Glomerular visceral epithelial cell (primary cell): ENCODE measurements at regions not wholly inside any gene's neighbourhood (a gene's known extent, or its start where the extent isn't known, plus 50 kb on each side); places are given as distances from the start of the nearest gene placed in this dataset.
"Not testable (repeated sequence)": the region's sequence is repeated elsewhere in the genome, so short reads cannot be mapped to it uniquely, and the experiment has no call there.

Experiments
- DNase-seq: peaks from one replicate; pipeline ENCODE4 v3.0.0-alpha.2; 2016; ENCODE audit errors: extremely low spot score

- no peak for DNase-seq
Observed at GRCh38 chr10:22158426-22158825, 59.4 kb downstream of the EBLN1 start.

- no peak for DNase-seq
Observed at GRCh38 chr10:22156750-22157149, 61.1 kb downstream of the EBLN1 start.

DNA sequence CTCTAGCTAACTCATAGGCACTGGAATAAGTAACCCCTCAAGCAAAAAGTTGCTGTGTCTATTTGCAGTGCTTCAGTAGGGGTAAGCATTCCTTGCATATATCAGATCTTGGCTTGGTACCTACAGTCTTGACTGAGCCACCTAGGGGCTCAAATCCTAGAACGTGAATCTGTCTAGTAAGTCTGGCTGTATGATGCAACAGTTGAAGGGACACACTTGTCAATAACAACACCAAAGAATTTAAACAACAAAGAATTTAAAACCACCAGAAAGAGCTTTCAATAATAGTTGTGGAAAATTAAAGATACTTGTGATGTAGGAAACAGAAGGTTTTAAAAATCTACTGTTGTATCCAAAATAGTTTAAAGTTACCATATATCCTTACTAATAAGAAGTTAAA lies 65.4 kb downstream of the EBLN1 start:
- no peak for DNase-seq

GRCh38 chr10:22150842-22151241 lies 67.0 kb downstream of the EBLN1 start:
- DNase-seq, result no peak

GRCh38 chr10:22148961-22149360 lies 68.9 kb downstream of the EBLN1 start:
- DNase-seq, result no peak

DNA sequence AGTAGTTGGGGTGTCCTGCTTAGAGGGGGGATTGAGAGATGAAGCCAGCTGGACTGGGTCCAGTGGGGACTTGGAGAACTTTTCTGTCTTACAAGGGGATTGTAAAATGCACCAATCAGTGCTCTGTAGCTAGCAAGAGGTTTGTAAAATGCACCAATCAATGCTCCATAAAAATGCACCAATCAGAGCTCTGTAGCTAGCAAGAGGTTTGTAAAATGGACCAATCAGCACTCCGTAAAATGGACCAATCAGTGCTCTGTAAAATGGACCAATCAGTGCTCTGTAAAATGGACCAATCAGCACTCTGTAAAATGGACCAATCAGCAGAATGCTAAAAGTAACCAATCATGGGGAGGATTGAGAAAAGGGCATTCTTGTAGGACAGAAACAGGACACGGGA lies 71.9 kb downstream of the EBLN1 start:
- not testable (repeated sequence) for DNase-seq

GRCh38 chr10:22137542-22137941 lies 80.3 kb downstream of the EBLN1 start:
- no peak for DNase-seq

- DNase-seq, result no peak
Observed at GRCh38 chr10:22135591-22135990, 82.2 kb downstream of the EBLN1 start.

DNA sequence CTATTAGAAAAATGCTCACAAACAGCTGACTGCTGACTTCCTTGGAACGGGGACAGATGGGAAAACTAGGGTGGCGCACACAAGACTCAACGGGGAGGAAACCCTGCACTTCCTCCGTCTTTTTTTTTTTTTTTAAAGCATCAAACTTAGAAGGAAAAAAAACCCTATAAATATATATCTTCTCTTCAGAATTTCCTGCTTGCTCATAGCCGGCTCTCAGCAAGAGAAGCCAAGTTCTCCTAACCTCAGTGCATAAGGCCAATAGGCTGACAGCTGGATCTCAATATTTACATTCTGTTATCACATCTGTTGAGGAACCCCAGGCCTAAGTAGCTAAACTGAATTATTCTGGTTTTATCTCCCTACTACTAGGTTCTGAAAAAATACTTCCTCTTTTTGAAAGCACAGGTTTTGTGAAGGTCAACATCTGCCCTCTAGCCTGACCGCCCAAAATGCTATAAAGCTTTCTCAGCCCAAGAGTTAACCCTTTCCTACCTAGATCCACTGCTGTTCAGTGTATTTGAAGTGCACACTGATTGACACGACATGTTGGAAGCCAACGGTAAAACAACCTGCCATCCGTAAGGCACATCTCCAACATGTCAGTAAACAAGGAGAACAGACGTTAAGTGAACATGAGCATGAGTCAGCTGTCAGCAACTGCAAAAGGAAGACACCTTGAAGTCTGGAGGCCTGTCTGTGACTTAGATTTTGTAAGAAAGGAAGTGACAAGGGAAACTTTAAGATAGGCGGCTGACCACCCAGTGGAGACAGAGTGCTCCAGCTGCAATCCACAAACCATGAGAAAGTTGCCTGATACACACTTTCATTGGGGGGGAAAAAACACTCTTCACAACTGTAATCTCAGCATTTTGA lies 83.8 kb downstream of the EBLN1 start:
- no peak for DNase-seq

DNA sequence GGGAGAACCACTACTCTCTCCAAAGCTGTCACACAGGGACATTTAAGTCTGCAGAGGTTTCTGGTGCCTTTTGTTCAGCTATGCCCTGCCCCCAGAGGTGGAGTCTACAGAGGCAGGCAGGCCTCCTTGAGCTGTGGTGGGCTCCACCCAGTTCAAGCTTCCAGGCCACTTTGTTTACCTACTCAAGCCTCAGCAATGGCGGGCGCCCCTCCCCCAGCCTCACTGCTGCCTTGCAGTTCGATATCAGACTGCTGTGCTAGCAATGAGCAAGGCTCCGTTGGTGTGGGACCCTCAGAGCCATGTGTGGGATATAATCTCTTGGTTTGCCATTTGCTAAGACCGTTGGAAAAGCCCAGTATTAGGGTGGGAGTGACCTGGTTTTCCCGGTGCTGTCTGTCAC lies 87.0 kb downstream of the EBLN1 start:
- not testable (repeated sequence) for DNase-seq

- DNase-seq, result not testable (repeated sequence)
Observed at GRCh38 chr10:22129612-22130011, 88.2 kb downstream of the EBLN1 start.

- not testable (repeated sequence) for DNase-seq
Observed at GRCh38 chr10:22121181-22121580, 96.6 kb downstream of the EBLN1 start.

DNA sequence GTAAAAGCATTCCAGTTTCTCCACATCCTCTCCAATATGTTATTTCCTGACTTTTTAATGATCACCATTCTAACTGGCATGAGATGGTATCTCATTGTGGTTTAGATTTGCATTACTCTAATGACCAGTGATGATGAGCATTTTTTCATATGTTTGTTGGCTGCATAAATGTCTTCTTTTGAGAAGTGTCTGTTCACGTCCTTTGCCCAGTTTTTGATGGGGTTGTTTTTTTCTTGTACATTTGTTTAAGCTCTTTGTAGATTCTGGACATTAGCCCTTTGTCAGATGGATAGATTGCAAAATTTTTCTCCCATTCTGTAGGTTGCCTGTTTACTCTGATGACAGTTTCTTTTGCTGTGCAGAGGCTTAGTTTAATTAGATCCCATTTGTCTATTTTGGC lies 97.7 kb downstream of the EBLN1 start:
- DNase-seq, result not testable (repeated sequence)

DNA sequence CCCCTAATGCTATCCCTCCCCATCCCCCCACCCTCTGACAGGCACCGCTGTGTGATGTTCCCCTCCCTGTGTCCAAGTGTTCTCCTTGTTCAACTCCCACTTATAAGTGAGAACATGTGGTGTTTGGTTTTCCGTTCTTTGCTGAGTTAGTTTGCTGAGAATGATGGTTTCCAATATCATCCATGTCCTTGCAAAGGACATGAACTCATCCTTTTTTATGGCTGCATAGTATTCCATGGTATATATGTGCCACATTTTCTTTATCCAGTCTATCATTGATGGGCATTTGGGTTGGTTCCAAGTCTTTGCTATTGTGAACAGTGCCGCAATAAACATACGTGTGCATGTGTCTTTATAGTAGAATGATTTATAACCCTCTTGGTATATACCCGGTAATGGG lies 98.2 kb downstream of the EBLN1 start:
- DNase-seq, result not testable (repeated sequence)

DNA sequence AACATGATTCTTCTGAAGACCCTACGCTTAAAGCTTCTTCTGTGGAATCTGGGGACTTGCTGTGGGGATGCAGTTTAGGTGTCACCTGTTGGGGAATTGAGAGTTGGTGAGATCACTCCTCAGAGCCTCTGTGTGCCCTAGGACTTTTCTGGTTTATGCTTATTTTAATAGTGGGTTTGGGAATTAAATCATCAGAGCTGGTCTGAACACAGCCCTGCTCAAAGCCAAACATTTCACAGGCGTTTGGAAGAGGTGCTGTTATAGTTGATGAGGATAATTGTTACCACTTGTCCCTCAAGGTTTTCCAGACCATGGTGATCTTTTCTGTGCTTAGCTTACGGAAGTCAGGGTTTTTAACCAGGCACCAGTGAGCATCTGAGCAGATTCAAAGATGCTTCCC lies 106.1 kb downstream of the EBLN1 start:
- no peak for DNase-seq

- no peak for DNase-seq
Observed at GRCh38 chr10:22111260-22111659, 106.6 kb downstream of the EBLN1 start.

- DNase-seq, result no peak
Observed at GRCh38 chr10:22110761-22111160, 107.1 kb downstream of the EBLN1 start.

DNA sequence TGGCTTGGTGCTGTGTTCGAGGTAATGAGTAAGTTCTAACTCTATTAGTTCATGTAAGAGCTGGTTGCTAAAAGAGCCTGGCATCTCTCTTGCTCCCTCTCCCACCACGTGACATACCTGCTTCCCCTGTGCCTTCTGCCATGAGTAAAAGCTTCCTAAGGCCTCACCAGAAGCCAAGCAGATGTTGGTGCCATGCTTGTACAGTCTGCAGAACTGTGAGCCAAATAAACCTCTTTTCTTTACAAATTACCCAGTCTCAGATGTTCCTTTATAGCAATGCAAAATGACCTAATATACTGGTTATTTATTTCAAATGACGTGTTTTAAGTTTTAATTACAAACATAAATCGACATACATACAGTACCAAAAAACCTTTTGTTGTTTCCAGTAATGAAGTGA lies 101.7 kb upstream of the DNAJC1 start:
- no peak for DNase-seq

DNA sequence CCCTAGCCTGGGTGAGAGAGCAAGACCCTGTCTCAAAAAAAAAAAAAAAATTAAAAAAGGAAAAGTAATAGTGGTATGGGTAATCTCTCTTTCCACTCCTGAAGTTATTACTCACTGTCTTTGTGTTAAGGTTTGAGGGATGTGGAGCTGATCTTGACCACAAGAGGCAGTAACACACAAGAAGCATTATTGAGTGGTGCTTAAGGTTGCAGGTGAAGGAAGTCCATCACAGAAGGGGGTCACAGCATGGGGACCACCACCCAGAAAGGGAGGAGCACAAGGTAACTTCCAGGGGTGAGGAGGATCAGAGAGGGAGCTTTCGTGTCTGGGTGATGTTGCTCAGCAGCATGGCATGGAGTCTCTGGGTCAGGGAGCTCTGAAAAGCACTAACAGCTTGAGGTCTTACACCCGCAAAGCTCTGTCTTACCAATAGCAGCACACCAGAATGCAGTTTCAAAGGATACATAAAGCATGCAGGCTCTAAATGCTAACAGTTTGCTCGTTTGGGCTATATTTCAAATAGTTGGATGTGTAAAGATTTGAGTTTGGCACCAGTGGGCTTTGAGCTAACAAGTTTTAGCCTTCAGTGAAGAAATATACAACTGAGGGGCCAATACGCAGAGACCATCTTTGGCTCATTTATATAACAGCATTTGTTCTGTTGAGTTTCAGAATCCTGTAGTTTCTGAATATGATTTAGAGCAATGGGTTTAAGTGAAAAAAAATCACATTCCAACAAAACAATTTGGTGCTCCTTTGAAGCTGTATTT lies 100.4 kb upstream of the DNAJC1 start:
- no peak for DNase-seq

- DNase-seq, result no peak
Observed at GRCh38 chr10:22097696-22098095, 94.2 kb upstream of the DNAJC1 start.

DNA sequence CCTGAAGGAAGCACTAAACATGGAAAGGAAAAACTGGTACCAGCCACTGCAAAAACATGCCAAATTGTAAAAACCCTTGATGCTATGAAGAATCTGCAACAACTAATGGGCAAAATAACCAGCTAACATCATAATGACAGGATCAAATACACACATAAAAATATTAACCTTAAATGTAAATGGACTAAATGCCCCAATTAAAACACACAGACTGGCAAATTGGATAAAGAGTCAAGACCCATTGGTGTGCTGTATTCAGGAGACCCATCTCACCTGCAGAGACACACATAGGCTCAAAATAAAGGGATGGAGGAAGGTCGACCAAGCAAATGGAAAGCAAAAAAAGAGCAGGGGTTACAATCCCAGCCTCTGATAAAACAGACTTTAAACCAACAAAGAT lies 87.7 kb upstream of the DNAJC1 start:
- DNase-seq, result not testable (repeated sequence)

DNA sequence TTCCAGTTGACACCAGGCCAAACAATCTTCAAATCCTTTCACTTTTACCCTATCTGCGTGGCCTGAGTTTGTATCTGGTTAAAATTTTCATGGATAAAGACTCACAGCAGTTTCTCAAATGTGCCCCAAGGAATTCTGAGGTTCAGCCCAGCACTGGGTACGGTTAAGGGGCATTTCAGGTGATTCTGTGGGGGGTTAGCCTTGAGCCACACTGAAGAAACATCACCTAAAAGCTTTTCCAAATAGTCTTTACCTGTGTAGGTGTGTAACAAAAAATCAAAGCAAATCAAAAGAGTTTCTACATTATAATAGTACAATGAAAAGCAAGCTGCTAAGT lies 83.8 kb upstream of the DNAJC1 start:
- no peak for DNase-seq

DNA sequence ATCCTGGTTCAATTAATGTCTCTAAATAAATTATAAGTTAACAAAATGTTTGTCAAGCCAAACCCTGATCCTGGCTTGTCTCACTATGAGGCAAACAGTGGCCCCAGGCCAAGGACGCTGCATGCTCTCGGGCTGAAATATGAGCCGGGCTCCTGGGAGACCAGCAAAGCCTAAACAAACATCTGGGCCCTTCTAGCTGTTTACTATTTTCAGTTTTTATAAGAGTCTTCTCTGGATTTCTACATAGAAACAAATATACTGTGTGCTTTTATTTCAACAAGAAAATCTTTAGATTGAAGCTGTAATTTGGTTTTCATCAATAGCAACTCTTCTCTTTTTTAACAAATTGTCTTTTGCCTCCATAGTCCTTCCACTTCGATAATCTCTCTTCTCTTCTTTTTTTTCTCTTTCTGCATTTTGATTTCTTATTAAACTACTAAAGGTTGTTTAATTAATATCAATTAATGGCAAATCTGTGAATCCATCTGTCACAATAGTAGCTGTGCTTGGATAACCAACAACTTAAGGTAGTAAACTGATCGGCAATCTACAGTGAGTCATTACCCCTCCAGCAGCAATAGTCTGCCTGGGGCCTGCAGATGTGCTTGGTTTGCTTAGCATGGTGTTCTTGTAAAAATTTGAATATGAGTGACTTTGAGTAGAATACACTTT lies 83.3 kb upstream of the DNAJC1 start:
- no peak for DNase-seq
